NCI-H2171 (cell line): ENCODE measurements at regions not wholly inside any gene's neighbourhood (a gene's known extent, or its start where the extent isn't known, plus 50 kb on each side); places are given as distances from the start of the nearest gene placed in this dataset.
"Not testable (repeated sequence)": the region's sequence is repeated elsewhere in the genome, so short reads cannot be mapped to it uniquely, and the experiment has no call there.

ENCODE experiments used
- DNase-seq: peaks from one replicate; lab custom pipeline; 2025; lab: John Stamatoyannopoulos, UW

DNA sequence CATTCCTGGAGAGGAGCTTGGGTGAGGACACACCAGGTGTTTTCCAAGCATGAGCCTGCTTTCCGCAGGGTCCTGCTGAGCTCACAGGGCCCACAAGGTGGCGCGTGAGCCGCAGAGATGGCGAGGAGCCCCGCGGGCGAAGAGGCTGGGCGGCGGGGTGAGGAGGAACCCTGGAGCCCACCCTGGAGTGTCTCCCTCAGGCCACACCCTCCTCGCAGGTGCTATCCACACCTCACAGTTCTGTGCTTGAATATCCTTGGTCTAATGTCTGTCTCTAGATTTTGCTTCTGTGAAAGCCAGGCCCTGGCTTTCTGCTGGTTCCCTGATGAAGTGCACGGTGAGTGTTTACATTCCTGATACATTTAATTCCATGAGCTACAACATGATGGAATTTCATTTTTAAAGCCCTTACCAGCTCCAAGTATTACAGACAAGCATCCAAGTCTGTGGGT, 433.6 kb downstream of the ACTR3B start:
- DNase-seq: peak; percentile 59

DNA sequence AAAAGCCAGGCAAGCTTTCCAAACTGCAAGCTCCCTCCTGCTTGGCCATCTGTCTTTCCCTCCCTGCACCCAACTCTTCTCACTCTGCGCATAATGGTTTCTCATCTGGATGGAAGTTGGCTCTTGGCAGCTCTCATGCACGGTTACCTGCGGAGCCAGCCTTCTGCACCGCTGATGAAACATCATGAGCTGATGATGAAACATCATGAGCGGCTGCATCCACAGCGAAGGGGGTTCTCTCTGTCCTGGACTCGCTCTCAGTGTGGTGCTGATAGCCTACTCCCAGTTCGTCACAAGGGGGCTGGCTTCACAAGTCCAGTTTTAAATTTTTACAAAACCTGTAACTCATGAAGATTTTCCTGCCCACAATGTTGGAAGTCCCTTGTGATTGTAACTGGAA, 457.5 kb downstream of the ACTR3B start:
- DNase-seq: peak; percentile 68

DNA sequence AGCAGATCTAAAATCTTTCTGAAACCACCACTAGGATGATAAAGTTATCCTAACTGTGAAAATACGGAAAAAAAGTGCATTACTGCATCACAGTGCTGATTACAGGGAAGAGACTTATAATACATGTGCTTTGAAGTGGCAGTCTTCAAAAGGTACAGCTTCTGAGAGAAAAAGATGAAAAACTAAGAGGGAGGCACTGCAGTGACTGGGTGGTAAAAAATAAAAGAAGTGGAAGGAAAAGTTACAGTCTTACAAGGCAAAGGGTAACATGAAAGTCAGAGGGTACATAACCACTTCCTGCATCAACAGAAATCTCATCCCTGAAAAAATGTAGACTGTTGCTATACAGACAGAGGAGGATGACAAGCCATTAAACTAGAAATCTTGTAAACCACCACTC, 465.3 kb downstream of the ACTR3B start:
- DNase-seq: no peak

DNA sequence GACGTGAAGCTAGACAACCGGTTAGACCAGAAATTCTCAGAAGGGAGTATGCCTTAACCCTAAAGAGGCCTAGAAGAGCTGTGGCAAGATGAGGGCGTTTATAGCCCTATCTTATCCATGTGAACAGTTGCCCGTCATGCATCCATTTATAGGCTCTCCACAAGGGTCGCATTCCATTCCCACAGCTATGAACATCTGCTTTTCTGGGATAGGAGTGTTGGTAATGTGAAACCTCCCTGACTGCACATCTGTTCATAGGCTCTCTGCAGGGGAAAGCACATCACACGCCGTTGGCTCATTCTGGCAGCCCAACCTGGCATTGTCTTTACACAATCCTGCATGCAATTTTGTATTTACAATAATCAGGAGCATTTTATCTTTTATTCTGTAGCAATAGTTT, 485.6 kb downstream of the ACTR3B start:
- DNase-seq: not testable (repeated sequence)

DNA sequence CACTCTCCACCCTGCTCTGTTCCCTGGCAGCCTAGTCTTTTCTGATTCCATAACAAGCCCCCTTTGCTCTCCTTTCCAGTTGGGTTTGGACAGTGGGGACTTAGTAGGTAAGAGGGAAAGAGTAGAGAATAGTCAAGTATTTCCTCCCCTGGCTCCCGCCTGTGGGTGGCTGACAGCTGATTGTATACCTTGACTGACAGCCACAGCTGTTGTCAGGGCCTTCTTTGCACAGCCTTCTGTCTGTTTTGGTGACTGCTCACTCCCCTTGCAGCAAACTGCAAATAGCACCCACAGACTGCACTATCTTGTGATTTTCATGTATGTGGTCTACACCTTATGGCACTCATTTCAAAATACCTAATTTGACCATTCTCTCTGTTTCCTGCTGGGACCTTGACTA, 486.3 kb downstream of the ACTR3B start:
- DNase-seq: no peak

- DNase-seq: no peak
These were observed 488.4 kb downstream of the ACTR3B start for GRCh38 chr7:153247926-153248325.

DNA sequence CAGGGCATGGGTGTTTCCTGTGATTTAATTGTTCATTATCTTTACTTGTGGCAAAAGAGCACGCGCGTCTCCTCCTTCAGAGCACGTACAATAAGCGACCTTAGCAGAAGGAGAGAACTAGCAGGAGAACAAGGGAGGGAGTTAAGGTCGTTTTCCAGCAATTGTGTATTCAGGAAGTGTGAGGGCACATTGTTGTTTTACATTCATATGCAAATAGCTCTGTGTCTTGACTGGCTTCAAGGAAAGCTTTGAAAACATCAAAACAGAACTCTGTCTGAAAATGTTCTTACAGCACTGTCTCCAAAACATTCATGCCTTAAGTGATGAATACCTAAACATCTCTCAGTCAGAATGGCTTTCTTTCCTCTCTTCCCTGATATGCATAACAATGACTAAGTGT, 499.1 kb downstream of the ACTR3B start:
- no peak for DNase-seq

DNA sequence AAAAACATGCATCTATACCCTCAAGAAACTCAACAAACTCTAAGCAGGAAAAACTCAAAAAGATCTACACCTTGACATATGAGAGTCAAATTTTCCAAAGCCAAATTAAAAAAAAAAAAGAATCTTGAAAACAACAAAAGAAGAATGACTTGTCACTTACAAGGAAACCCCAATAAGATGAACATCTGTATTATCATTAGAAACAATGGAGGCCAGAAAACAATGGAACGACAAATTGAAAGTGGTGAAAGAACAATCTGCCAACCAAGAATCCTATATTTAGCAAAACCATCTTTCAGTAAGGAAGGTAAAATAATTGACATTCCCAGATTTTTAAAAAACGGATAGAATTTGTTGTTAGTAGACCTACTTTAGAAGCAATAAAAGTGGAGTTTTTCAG, 516.8 kb downstream of the ACTR3B start:
- no peak for DNase-seq

GRCh38 chr7:153286763-153287162, 527.2 kb downstream of the ACTR3B start:
- DNase-seq: no peak

DNA sequence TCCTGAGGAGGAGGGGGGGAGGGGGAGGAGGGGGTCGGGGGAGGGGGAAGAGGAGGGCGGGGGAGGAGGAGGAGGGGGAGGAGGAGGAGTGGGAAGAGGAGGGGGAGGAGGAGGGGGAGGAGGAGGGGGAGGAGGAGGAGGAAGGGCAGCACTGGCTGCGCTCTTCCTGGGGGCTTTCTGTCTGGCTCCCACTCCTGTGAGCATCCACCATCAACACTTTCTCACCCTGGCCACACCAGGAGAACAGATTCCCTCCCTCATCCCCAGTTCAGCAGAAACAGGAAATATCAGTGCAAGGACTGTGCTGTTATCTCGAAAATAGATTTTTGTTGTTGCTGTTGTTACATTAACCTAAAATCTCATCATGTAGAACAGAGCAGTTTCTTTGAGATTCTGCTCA, 530.5 kb downstream of the ACTR3B start:
- DNase-seq: no peak

- DNase-seq: no peak
These were observed 537.6 kb downstream of the ACTR3B start for GRCh38 chr7:153297141-153297540.

DNA sequence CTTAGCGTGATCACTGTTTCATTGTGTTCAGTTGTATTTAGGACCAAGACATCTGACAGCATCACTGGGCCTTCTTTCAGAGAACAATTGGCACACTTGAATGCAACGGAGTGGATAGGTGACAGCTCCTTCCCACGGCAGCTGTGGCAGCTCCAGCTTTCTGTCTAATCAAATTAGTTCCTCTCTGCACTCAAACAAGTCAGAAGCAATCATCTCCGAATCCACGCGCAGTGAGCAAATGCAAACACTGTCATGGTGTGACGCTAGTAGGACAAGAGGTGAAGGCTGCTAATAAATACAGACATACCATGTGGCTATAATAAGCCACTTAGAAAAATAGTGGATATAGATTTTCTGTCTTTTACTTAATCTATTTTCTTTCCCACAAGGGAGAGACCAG, 542.4 kb downstream of the ACTR3B start:
- DNase-seq: no peak

- DNase-seq: no peak
These were observed 560.5 kb downstream of the ACTR3B start for GRCh38 chr7:153320005-153320404.

DNA sequence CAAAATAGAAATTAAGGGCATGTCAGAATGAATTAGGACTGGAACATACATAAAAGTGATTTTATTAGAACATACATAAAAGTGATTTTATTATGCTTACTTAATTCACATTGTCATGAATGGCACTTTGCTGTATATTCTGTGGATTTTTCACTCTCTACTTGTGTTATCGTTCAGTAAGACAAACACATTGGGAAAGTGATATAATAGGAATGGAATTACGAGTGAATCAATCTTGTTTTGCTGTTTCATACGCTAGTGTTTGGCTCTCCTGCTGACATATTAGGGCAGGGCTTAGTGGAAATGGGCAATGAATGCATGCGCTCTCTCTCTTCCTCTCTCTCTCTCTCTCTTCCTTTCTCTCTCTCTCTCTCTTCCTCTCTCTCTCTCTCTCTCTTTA, 561.1 kb downstream of the ACTR3B start:
- DNase-seq: no peak

GRCh38 chr7:153322991-153323390, 563.4 kb downstream of the ACTR3B start:
- no peak for DNase-seq

DNA sequence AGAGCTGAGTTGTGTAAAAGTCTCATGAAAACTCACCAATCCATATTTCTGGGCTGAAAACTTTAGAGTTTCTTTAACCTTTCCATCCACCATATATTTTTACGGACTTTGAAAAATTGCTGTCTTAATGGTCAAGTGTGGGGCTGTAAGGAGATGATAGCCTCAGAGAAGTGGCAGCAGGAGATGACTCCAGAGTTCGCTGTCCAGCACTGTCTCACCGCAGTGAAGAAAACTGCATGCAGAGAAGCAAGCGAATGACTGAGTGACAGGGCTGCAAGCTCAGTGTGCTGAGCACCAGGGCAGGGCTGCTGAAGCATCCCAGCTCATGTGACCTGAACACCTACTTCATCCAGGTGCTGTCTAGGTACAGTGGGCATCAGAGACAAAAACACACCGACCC, 564.5 kb downstream of the ACTR3B start:
- DNase-seq: no peak

DNA sequence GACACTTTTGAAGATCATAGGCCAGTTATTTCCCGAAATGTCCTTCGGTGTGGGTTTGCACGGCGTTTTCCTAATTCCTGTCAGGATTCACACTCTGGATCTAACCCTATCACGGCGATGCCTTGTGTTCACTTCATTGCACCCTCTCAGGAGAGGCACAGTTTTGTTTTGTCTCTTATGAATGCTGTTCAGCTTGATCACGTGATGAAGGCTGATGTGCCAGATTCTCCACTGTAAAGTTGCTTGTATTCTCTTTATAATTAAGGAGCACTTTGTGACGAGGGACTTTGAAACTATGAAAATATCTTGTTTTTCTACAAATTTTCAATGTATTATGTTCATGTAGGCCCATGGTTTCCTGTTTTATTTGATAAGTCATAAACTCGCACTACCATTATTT, 568.1 kb downstream of the ACTR3B start:
- DNase-seq: no peak

- no peak for DNase-seq
These were observed 571.9 kb downstream of the ACTR3B start for GRCh38 chr7:153331427-153331826.

DNA sequence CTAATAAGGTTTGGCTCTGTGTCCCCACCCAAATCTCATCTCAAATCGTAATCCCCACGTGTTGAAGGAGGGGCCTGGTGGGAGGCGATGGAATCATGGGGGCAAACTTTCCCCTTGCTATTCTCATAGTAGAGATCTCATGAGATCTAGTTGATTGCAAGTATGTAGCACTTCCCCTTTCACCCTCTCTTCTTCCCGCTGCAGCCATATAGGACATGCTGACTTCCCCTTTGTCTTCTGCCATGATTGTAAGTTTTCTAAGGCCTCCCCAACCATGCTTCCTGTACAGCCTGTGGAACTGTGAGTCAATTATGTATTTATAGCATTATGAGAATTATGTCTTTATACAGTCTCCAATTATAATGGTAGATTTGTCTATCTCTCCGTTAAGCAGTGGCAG, 594.5 kb downstream of the ACTR3B start:
- DNase-seq: no peak

- no peak for DNase-seq
These were observed 610.5 kb downstream of the ACTR3B start for GRCh38 chr7:153370092-153370491.

DNA sequence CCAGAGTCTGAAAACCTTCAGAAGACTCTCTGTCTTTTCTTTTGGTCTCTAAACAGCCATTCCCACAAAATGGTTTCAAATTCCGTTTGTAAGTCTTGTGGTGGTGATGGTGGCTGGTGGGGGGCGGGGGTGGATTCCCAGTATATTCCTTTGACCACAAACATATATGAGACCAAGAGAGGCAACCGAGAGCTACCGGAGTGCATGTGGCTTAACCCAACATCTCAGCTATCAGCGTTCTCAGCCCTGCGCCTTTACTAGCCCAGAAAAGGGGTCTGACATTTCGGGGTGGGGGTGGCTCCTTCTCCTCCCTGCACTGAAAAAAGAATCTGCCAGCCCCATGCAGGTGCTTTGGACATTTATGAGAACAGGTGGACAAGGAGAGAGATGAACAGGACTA, 621.1 kb downstream of the ACTR3B start:
- no peak for DNase-seq

GRCh38 chr7:153381275-153382040, 621.9 kb downstream of the ACTR3B start:
- no peak for DNase-seq

GRCh38 chr7:153382641-153383101, 623.1 kb downstream of the ACTR3B start:
- DNase-seq: no peak

GRCh38 chr7:153383781-153384180, 624.2 kb downstream of the ACTR3B start:
- no peak for DNase-seq
